HG03565 (cell line): ENCODE measurements at regions not wholly inside any gene's neighbourhood (a gene's known extent, or its start where the extent isn't known, plus 50 kb on each side); places are given as distances from the start of the nearest gene placed in this dataset.
"Not testable (repeated sequence)": the region's sequence is repeated elsewhere in the genome, so short reads cannot be mapped to it uniquely, and the experiment has no call there.

Experiments
- ATAC-seq: cut with Tn5 transposase; IDR thresholded peaks from one replicate; pipeline ENCODE4 v1.9.1; 2021; ENCODE audit warnings: mild to moderate bottlenecking, moderate library complexity; ENCODE audit not compliant: unreplicated experiment

GRCh38 chr18:38153116-38153515 lies 587.5 kb upstream of the CELF4 start:
- not testable (repeated sequence) for ATAC-seq

- ATAC-seq: no peak
Observed at GRCh38 chr18:38116716-38117115, 551.1 kb upstream of the CELF4 start.

GRCh38 chr18:38115201-38115600 lies 549.6 kb upstream of the CELF4 start:
- no peak for ATAC-seq

GRCh38 chr18:38087538-38087937 lies 521.9 kb upstream of the CELF4 start:
- no peak for ATAC-seq

DNA sequence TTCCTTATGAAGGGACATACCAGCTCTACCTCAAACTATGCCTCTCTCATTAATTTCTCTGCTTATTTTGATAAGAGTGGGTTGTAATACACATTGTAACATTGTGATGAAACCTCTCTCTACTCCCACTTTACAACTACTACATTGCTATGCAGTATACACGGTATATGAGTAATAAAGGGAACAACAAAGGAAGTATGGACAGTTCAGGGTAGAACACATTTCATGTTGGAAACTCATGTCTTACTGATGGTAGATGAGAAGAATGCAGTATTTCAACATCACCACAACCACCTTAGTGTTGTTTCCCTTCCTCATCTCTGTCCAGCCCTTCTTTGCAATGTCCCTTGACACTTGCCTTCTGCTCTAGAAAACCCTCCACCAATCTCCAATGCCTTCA lies 515.9 kb upstream of the CELF4 start:
- no peak for ATAC-seq

DNA sequence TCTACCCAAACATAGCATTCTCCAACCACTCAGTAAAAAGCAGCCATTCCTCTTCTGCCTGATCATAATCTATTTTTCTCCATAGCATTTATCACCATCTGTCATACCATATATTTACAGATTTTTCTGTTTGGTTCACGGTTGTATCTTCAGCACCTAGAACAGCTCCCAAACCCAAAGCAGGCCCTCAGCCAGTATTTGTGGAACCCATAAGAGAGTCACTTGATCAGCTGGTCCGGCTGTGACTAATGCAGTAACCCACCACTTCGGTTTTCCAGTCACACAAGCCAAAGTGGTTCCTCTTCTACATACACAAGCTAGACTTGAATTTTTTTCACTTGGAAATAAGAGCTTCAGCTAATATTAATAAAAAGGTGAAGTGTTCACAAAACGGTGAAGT lies 511.6 kb upstream of the CELF4 start:
- no peak for ATAC-seq

DNA sequence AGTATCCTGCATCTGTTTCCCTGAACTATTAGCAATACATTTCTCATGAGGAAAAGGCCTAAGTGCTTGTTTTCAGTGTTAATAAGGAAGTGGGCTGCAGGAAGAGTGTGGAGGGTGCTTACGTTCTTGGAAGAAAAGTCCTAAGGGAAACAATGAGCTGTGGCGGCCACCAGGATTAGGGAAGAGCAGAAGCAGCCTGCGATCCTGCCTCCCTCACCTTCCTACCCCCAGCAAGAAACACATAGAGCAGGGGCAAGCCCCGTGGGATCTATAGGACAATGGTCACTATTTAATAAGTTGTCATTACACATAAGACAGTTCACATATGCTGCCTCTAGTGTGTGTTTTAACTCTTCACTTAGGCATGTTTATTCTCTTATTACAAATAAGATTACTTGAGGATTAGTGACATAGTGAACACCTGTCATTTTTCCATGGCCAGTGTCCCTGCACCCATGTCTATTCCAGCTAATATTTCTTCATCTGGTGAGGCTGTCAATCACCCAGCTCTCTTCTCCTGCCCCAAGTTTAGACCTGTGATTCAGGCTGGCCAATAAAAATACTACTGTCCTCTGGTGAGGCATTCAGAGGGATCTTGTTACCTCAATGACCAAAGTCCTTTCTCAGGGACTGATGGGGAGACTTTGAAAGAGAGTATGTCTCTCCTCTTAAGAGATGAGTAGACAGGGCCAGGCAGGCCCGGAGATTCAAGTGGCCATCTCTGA lies 510.9 kb upstream of the CELF4 start:
- no peak for ATAC-seq

DNA sequence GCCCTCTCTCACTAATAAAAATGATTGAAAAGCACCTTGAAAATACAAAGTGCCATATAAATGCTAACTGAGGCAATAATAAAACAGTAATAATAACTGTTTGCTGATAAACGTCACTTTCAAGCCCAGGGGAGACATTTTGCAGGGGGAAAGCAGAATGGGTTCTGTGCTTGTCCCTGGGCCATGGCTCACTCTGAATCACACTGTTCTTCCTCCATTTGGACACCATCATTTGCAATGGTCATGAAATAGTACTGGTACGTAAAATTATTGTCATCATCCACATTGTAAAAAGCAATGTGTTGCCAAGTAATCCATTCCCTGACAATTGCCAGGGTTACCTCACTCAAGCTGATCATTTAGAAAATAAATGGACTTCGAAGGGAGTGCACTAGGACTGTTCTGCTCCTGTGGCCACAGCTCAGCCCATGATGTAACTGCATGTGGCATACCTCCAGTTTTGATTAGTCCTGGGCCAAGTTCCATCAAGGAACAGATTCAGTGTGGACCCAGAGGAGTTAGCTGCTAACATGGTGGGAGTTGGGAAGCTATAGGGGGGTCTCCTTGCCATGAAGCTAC lies 508.8 kb upstream of the CELF4 start:
- no peak for ATAC-seq

GRCh38 chr18:38067821-38068220 lies 502.2 kb upstream of the CELF4 start:
- no peak for ATAC-seq

DNA sequence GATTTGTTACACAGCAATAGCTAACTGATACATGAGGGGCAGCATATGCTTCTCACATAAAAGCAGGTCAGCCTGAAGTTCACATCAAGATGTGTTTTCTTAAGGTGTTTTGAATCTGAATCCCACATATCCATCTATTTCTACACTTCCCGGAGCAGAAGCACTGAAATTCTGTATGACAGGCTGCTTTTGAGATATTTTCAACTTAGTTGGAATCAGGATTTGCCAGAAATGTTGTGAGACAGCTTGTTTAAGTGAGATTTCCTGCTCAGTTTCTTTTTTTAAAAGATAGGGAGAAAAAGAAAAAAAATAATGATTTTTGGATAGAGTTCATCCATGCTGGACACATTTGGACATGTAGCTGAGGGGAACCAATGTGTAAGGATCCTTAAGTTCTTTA lies 501.5 kb upstream of the CELF4 start:
- no peak for ATAC-seq

DNA sequence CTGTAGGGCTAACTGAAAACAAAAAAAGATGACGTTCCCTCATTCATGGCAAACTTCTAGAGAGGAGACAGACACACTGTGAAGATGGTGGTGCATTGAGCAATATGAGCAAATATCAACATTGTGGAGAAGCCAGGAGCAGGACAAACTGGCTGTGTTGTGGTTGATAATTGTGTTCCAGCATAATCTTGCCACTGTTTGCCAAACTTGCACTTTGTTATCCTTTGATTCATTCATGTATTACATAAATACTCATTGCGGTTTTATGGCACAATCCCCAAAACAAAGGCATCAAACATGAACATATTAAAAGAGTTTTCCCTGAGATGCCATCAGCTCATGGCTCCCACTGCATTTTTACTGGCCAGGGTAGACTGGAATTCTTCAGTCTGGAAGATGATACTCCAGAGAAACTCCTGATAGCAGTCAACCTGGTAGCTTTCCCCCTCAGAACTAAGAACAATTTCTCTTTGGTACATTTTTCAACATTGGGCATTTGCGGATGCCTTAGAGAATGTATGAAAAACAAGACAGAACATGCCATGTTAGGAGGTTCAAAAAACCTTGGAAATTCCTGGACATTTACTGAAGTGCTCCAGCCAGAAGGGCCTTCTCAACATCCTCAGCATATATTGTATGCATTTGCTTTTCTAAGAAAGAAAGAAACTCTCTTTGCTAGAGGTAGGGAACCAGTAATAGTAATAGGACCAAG lies 487.4 kb upstream of the CELF4 start:
- ATAC-seq: no peak

DNA sequence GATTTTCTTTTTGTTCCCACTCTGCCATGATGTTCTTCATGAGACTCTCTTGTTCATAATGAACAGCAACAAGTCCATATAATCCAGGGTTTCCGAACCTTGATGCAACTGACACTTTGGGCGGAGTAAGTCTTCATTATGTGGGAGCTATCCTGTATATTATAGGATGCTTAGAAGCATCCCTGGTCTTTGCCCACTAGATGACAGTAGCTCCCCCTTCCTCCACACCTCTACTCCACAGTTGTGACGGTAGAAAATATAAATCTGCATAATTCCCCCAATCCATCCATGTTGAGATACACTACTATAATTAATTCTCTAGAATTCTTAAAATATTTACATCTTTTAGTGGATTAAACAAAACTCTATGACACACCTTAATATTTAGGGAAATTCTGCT lies 482.2 kb upstream of the CELF4 start:
- no peak for ATAC-seq

DNA sequence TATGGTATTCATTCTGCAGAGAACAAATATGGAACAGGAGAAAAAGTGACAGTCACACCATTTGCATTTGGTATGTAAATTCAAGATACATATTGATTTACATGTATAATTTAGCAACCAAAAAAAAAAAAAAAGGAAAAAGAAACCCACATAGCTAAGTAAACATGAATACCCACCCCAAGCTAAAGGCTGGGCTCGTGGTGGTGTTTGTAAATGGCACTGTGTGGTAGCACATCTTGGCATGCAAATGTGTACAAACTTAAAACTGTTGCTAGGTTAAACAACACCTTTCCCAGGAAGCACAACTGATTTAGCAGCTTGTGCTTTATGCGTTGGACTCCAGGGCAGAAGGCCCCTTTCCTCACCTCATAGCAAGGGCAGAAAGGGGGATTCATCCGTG lies 481.1 kb upstream of the CELF4 start:
- no peak for ATAC-seq

- ATAC-seq: no peak
Observed at GRCh38 chr18:38045845-38046244, 480.2 kb upstream of the CELF4 start.

DNA sequence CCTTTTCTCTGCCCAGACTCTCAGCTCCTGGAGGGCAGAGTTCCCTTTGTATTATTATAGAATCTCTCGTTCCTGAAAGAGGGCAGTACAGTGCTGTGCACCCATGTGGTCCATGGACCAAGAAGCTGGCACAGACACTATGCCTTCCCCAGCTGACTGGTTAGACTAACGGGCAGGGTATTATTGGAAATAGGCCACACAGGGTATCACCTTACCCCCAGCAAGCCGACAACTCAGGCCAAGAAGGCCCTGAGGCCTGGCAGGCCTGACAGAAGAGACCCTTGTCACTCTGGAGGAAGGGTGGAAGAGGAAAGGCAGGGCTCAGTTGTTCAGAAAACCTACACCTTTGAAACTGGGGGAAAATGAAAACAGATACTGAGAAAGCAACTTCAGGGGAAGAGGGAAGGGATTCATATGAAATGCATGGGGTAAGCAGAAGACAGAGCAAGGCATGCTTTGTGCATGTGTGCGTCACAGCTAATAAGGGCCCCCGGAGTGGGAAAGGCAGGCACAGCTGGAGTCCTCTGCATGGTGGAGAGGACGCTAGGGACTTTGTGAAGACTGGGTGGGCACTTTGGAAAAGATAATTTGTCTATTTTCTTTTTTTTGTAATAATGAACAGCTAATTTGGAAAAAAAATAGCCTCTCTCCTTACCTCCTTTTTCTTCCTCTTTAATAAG lies 476.8 kb upstream of the CELF4 start:
- ATAC-seq: no peak

DNA sequence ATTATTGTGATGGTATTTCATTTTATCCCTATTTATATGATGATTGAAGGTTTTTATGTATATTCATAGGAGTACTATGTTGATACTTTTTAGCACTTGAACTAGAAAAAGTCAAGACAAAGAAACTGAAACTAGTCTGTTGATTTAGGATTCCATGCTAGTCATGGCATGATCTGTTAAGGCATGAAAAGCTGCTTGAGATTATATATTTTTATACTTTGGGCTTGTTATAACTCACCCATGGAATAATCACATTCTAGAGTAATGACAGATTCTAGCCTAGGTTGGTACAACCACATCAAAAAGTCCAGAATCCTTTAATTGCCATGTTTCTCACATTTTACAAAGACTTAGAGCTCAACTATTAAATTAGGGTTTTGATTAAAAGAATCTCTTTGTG lies 472.6 kb upstream of the CELF4 start:
- ATAC-seq: no peak

DNA sequence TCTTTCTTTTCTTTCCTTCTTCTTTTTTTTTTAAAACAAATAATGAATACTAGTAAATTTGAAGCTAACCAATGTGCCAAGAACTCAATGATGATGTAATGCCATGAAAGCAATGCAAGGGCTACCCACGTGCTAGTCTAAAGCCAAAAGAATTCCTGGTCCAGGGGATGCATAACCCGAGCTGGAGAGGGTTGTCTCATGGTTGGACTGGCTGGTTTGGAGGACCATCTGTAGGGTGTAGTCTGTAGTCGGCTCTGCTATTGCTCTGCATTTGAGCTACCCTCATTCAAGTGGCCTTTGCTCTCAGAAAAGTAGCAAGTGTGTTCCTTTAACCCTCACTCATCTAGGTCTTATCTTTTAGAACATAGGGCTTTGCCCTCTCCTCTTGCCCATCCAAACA lies 469.6 kb upstream of the CELF4 start:
- no peak for ATAC-seq

DNA sequence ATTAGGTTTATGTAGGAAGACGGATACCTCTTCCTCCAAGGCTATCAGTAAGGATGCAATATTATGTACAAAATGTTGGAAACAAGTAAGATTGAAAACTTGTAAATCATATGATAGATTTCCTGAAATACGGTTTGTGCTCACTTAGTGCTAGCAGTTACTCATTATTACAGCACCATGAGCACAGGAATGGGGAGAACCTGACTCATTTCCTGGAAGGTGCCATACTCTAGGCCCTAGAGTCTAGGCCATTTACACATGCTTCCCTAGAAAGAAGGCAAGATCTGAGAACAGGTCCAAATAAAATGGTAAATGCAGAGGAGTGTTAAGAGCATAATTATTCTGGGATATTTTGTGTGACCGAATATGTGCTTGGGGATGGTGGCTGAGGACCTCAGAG lies 467.7 kb upstream of the CELF4 start:
- ATAC-seq: no peak

GRCh38 chr18:38032516-38032915 lies 466.9 kb upstream of the CELF4 start:
- no peak for ATAC-seq

GRCh38 chr18:38028946-38029345 lies 463.3 kb upstream of the CELF4 start:
- ATAC-seq: no peak

DNA sequence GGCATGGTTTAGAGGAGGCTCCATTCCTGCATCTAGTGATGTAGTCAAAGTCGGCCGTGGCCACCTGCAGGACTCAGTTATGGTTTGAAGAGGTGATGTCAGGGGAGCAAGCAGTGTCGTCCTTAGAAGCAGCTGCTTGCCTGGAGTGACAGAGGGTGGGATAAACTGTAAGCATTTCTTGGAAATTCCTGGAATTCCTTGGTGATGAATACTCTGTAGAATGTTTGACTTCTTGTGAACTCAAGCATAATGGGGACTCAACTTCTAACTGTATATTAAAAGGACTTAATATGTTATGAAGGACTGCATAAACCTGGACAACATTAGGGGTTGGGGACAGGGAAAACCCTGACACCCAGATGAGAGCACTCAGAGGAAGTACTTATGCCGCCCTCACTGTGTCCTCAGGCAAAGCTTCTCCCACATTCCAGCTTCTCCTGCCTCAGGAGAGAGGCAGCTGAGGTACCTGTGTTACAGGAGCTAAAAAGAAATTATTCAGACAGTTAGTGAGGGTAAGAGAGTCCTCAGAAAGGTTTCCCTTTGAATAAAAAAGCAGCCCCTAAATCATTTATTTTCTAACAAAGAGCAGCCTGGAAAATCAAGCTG lies 459.9 kb upstream of the CELF4 start:
- ATAC-seq: no peak
